Activated T-helper 9 cell treated with anti-CD3 and anti-CD28 coated beads, Interleukin-2, amount 50 U/mL, for 16 hours (primary cell): ENCODE measurements at regions not wholly inside any gene's neighbourhood (a gene's known extent, or its start where the extent isn't known, plus 50 kb on each side); places are given as distances from the start of the nearest gene placed in this dataset.
"Not testable (repeated sequence)": the region's sequence is repeated elsewhere in the genome, so short reads cannot be mapped to it uniquely, and the experiment has no call there.

ENCODE experiments used
- DNase-seq: peaks from one replicate; pipeline ENCODE4 v3.0.0-alpha.2; 2020; ENCODE audit warnings: low read depth

GRCh38 chr11:134845474-134846327 is 433.7 kb upstream of the B3GAT1 start:
- no peak for DNase-seq

GRCh38 chr11:134844838-134845237 is 432.8 kb upstream of the B3GAT1 start:
- DNase-seq, result no peak

GRCh38 chr11:134843735-134844134 is 431.7 kb upstream of the B3GAT1 start:
- DNase-seq, result no peak

DNA sequence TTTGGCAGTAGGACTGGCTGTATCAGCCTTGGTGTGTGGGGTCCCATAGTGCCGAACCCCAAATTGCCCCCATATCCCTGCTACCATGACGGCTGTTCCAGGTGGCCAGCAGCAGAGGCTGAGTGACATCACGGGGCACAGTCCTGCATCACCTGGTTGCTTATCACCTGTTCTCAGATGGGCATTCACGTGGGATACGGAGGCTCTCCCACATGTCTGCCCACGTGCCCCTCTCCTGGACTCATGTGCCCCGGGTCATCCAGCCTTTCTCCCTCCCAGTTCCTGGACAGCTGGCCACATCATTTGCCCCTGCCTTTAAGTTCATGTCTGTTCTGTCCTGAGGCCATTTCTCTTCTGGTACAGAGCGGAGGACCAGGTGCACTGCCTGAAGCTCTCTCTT is 431.0 kb upstream of the B3GAT1 start:
- no peak for DNase-seq

DNA sequence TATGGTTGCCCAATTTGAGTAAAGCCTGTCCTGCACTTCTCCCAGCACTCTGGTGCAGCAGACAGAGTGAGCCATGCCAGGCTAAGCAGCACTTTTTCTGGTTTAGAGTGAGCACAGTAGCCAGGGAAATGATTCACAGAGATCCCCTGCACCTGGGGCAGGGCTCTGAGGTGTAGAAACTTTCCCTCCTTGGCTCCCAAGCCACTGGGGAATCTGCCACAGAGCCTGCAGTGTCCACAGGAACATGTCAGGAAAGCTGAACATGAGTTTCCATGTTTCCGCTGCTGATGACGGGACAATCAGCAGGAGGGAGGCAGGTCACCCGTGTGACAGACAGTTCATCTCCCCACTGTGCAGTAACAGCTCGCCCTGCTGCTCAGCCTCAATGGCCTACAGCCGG is 429.9 kb upstream of the B3GAT1 start:
- DNase-seq, result no peak

GRCh38 chr11:134841411-134841810 is 429.4 kb upstream of the B3GAT1 start:
- no peak for DNase-seq

DNA sequence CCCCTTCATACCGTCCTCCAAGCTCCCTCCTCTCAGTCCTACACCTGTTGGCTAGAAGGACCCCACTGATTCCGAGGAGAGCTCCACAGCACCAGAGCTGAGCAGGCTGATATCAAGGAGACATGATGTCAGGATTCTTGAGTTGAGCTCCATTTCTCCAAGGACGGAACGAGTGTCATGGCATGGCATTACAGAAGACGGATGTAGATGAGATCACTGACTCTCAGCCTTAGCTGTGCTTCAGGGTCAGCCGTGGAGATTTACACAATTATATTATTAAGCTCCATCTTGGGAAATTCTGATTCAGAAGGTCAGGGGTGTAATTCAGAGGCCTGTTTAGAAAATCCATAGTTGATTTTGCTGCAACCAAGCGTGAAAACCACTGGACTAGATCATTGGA is 428.9 kb upstream of the B3GAT1 start:
- no peak for DNase-seq

GRCh38 chr11:134840165-134840564 is 428.1 kb upstream of the B3GAT1 start:
- not testable (repeated sequence) for DNase-seq

DNA sequence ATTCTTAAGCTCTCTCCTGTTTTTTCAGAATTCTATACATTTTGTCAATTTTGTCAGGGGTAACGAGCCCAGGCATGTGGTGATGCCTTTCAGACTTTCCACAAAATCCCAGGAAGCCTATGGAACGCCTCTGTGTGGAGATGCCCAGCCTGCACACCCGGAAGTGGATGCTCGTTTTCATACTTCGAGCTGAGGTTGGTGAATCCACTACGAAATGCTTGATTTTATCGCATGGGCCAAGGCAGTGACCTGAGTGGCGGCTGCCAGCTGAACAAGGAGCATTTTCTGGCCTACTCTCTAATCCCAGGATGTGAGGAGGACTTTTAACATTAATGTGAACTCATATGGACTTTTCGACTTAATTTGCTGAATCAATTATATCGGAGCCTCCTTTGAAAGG is 426.7 kb upstream of the B3GAT1 start:
- no peak for DNase-seq

GRCh38 chr11:134837887-134838232 is 425.8 kb upstream of the B3GAT1 start:
- no peak for DNase-seq

DNA sequence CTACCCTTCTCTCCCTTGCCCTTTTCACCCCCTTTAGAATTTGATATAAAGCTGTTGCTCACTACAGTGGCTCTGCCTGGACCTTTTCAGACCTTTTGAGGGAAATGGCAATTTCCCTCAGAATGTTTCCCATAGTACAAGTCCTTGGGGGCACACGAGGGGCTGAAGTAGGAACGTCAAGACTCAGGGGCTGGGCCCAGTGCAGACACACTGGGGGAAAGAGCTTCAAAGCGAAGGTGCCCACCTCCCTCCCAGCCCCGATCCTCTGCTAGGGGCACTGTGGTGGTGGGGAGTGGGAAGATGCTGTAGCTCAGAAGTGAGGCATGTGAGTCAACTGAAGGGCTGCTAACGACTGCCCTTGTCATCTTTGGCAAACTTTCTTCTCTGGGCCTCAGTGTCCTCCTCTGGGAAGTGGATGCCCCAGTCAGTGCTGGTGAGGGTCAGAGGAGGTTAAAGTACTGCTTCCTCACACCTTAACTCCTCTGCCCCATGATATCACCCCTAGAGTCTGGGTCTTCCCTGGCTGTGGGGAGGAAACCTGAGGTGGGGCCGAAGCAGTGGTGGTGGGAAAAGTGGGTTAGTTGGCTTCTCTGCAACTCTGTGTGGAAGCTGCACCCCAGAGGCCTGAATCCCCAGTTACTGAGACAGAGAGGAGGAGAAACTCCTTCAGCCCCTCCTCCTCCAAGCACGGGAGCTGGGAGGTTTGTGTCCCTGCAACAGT is 425.3 kb upstream of the B3GAT1 start:
- no peak for DNase-seq

DNA sequence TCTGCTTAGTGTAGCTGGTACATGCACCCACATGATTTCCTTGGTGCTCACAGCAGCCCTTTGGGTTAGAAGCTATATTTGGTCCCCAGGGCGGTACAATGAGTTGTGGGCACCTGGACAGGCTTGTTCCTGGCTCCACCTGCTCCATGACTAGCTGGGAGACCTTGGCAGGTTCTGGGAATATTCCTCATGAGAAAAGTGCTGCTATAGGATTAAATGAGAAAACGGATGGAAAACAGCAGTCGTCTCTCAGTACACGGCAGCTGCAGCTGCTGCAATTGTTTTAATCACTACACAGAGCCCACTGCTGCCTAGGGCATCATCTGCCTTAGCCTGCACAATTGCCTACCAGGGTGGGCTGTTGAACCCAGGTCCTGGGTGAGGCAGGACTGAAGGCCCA is 424.5 kb upstream of the B3GAT1 start:
- DNase-seq, result no peak

- no peak for DNase-seq
Observed at GRCh38 chr11:134835561-134835960, 423.5 kb upstream of the B3GAT1 start.

DNA sequence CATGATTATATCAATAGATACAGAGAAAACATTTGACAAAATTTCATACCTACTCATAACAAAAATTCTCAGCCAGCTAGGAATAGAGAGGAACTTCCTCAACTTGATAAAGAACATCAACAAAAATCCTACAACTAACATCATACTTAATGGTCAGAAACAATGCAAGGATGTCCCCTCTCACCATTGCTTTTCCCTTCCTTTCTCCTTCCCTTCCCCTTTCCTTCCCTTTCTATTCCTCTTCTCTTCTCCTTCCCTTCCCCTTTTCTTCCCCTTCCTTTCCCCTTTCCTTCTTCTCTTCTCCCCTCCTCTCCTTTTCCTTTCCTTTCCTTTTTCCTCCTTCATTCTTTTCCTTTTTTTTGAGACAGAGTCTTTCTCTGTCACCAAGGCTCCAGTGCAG is 418.3 kb upstream of the B3GAT1 start:
- no peak for DNase-seq

DNA sequence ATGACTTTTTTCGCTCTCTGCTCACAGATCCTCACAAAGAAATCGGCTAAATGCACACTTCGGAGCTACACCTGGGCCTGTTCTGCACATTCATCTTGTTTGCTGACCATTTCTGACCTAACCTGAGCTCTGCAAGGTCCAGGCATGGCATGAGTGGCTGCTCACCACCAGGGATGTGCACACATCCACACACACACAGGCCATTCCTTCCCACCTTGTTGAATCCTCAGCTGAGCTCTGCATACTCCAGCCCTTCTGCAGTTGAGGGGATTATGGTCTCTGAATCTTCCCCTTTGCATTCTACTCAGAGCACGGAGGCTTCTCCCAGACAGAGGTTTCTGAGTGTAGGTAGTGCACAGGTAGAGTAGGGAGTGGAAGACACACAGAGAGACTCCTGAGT is 411.9 kb upstream of the B3GAT1 start:
- DNase-seq, result no peak

DNA sequence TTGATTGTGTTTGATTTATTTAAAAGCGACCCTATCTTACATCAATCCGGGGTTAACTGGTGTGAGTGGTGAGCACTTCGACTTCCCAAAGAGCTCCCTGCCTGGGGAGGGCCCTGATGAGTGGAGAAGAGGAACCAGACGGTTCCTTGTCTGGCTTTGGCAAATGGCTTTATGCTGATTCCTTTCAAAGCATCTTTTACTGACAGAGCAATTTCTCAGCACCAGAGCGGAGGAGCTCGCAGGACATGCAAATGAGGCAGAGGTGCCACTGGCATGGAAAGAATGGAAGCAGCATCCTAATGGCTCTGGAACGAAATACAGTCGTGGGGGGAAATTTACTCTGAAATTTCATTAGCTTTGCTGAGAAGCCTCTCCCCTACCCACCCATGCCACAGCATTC is 410.9 kb upstream of the B3GAT1 start:
- no peak for DNase-seq

DNA sequence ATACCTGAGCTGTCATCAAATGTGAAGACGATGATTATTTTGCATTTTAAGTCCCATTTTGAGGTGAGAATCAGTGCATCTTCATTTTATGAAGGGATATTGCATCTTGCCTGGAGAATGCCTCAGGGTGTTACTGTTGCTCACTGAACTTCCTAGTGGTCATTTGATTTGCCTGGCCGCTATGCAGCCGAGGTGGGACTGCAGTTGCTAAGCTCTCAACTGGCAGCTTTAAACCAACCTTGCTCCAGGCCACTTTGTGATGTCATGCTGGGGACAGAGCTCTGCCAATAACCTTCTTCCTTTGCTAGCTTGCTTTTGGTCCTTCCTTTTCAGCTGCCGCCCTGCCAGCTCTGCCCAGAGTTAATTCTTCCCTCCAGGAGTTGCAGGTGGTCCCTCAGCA is 409.4 kb upstream of the B3GAT1 start:
- DNase-seq, result no peak

GRCh38 chr11:134819041-134819440 is 407.0 kb upstream of the B3GAT1 start:
- DNase-seq, result no peak

DNA sequence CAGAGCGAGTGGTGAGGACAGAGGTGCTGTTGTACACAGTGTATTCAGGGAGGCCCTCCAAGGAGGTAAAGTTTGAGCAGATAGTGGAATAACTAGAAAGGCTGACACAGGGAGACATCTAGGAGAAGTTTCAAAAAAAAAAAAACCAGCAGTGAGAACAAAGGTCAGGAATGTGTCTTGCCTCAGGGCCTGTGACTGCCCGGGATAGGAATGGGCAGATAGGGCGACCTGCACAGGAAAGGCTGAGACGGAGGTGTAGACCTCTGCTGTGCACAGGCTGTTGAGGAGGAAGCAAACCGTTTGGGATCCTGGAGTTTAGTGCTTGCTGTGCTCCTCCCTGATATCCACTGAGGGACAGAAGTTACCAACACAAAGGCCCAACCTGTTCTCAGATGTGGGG is 406.5 kb upstream of the B3GAT1 start:
- no peak for DNase-seq

- no peak for DNase-seq
Observed at GRCh38 chr11:134815404-134815803, 403.4 kb upstream of the B3GAT1 start.

- no peak for DNase-seq
Observed at GRCh38 chr11:134807997-134808396, 396.0 kb upstream of the B3GAT1 start.

DNA sequence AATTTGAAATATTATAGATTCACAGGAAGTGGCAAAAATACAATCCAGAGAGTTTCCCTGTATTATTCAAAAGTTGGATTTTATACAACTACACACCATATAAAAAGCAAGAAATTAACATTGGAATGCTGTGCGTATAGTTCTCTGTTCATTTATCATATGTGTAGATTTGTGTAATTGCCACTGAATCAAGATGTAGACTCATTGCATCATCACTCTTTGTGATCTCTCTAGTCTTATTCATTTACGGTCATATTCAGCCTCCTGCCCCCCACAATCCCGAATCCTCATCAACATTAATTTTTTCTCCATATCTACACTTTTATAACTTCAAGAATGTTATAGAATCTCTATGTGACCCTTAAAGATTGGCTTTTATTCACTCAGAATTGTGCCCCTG is 390.6 kb upstream of the B3GAT1 start:
- DNase-seq, result no peak

DNA sequence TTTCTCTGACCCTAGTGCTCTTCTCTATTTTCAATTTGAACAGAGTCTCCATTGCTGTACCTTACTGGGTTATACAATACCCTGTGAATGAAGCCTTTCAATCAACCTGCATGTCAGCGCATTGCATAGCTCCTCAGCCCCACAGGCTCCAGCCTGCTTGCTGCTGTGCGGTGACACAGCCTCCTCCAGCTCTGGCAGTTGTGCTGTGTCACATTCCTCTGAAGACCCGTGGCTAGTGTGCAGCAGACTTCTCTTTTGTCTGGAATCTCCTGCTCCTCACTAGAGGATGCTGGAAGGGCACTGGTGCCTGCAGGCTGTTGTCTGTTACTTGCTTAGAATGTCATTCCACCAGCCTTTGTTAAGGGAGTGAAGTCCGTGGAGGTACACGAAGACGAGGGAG is 390.1 kb upstream of the B3GAT1 start:
- DNase-seq, result no peak

GRCh38 chr11:134801570-134801969 is 389.5 kb upstream of the B3GAT1 start:
- no peak for DNase-seq
